Activated CD8-positive, alpha-beta T cell treated with anti-CD3 and anti-CD28 coated beads for 36 hours (primary cell): ENCODE measurements at regions not wholly inside any gene's neighbourhood (a gene's known extent, or its start where the extent isn't known, plus 50 kb on each side); places are given as distances from the start of the nearest gene placed in this dataset.
"Not testable (repeated sequence)": the region's sequence is repeated elsewhere in the genome, so short reads cannot be mapped to it uniquely, and the experiment has no call there.

Source experiments
- ATAC-seq: fragments of 200-7000 bp; cut with Tn5 transposase; one replicate; pipeline ENCODE4 v1.10.0; 2021; ENCODE audit warnings: mild to moderate bottlenecking, moderate library complexity
- CTCF ChIA-PET: fragments of 350-600 bp; sonication (Branson Sonifier 250); formaldehyde crosslinking; loops from one replicate; lab custom pipeline; 2021; ENCODE audit warnings: antibody characterized with exemption; lab: Charles Lee
- POLR2A ChIA-PET: fragments of 350-600 bp; sonication (Branson Sonifier 250); formaldehyde crosslinking; loops from one replicate; lab custom pipeline; 2021; ENCODE audit warnings: antibody characterized with exemption; lab: Charles Lee
- DNase-seq: peaks from one replicate; pipeline ENCODE4 v3.0.0-alpha.2; 2020
- H3K27ac Mint-ChIP-seq: one replicate; pipeline ENCODE4 v1.8.0; 2021; ENCODE audit warnings: mild to moderate bottlenecking, mixed read lengths
- H3K27me3 Mint-ChIP-seq: one replicate; pipeline ENCODE4 v1.8.0; 2021; ENCODE audit warnings: mixed read lengths
- H3K36me3 Mint-ChIP-seq: one replicate; pipeline ENCODE4 v1.8.0; 2021; ENCODE audit warnings: low read depth, mixed read lengths
- H3K4me1 Mint-ChIP-seq: one replicate; pipeline ENCODE4 v1.8.0; 2021; ENCODE audit warnings: low read depth, mixed read lengths
- H3K4me3 Mint-ChIP-seq: one replicate; pipeline ENCODE4 v1.8.0; 2021; ENCODE audit warnings: mild to moderate bottlenecking, moderate library complexity, mixed read lengths
- H3K9me3 Mint-ChIP-seq: one replicate; pipeline ENCODE4 v1.8.0; 2021; ENCODE audit warnings: mixed read lengths
- CTCF ChIP-seq: fragments of 200-600 bp; IDR thresholded peaks from one replicate; pipeline ENCODE4 v1.8.0; 2022; ENCODE audit warnings: antibody characterized with exemption, mild to moderate bottlenecking
- intact Hi-C: fragments of 100-400 bp; cut with micrococcal nuclease; formaldehyde crosslinking; loops from one replicate; pipeline ENCODE4 v1.10.0; 2022

- Mint-ChIP-seq H3K4me3 (no peak overlapping the region), H3K27ac (no peak overlapping the region), H3K9me3 (peaks cover 6% of the 10 kb centered on the region), H3K27me3 (no peaks in the 10 kb centered on the region), H3K4me1 (no peaks in the 10 kb centered on the region), H3K36me3 (no peaks in the 10 kb centered on the region)
- ChIA-PET CTCF (no interaction called here), POLR2A (no interaction called here)
- TF ChIP-seq CTCF, result no peak
- DNase-seq, result no peak
- no peak for ATAC-seq
- intact Hi-C loops, result no loop called here
Measured at GRCh38 chr7:52752891-52753290, 282.5 kb upstream of the POM121L12 start.

GRCh38 chr7:52749880-52750279 lies 285.6 kb upstream of the POM121L12 start:
- no peak for ATAC-seq
- H3K36me3 Mint-ChIP-seq, result no peaks in the 10 kb centered on the region
- CTCF ChIA-PET, result no interaction called here
- POLR2A ChIA-PET, result no interaction called here
- no peak for DNase-seq
- H3K4me1 Mint-ChIP-seq, result no peaks in the 10 kb centered on the region
- TF ChIP-seq CTCF, result no peak
- no peak overlapping the region for H3K4me3 Mint-ChIP-seq
- H3K27ac Mint-ChIP-seq, result no peak overlapping the region
- H3K9me3 Mint-ChIP-seq, result peaks cover 8% of the 10 kb centered on the region
- no peaks in the 10 kb centered on the region for H3K27me3 Mint-ChIP-seq
- intact Hi-C loops, result no loop called here

GRCh38 chr7:52747817-52748216 lies 287.6 kb upstream of the POM121L12 start:
- Mint-ChIP-seq H3K27me3 (no peaks in the 10 kb centered on the region), H3K9me3 (peaks cover 14% of the 10 kb centered on the region), H3K27ac (no peak overlapping the region), H3K4me1 (no peaks in the 10 kb centered on the region), H3K36me3 (no peaks in the 10 kb centered on the region), H3K4me3 (no peak overlapping the region)
- ATAC-seq (no peak), DNase-seq (no peak)
- no peak for TF ChIP-seq CTCF
- intact Hi-C loops, result no loop called here
- ChIA-PET CTCF (no interaction called here), POLR2A (no interaction called here)

- no peak for DNase-seq
- intact Hi-C loops, result no loop called here
- no peaks in the 10 kb centered on the region for H3K36me3 Mint-ChIP-seq
- no peak for ATAC-seq
- no peaks in the 10 kb centered on the region for H3K27me3 Mint-ChIP-seq
- peaks cover 13% of the 10 kb centered on the region for H3K9me3 Mint-ChIP-seq
- H3K27ac Mint-ChIP-seq, result no peak overlapping the region
- CTCF ChIA-PET, result no interaction called here
- H3K4me1 Mint-ChIP-seq, result no peaks in the 10 kb centered on the region
- POLR2A ChIA-PET, result no interaction called here
- TF ChIP-seq CTCF, result no peak
- H3K4me3 Mint-ChIP-seq, result no peak overlapping the region
Measured at GRCh38 chr7:52741670-52742290, 293.7 kb upstream of the POM121L12 start.

GRCh38 chr7:52735656-52736055 lies 299.8 kb upstream of the POM121L12 start:
- intact Hi-C loops, result no loop called here
- no peak for ATAC-seq
- POLR2A ChIA-PET, result no interaction called here

GRCh38 chr7:52728683-52729082 lies 306.8 kb upstream of the POM121L12 start:
- intact Hi-C loops, ATAC-seq, POLR2A ChIA-PET, H3K27ac Mint-ChIP-seq, H3K4me1 Mint-ChIP-seq, H3K4me3 Mint-ChIP-seq, CTCF ChIA-PET, H3K27me3 Mint-ChIP-seq, DNase-seq, H3K36me3 Mint-ChIP-seq: not testable (repeated sequence)
- H3K9me3 Mint-ChIP-seq, result peaks cover 13% of the 10 kb centered on the region

More at GRCh38 chr7:52735656-52736055, 299.8 kb upstream of the POM121L12 start:
- no peaks in the 10 kb centered on the region for H3K36me3 Mint-ChIP-seq
- no peak overlapping the region for H3K27ac Mint-ChIP-seq
- H3K4me1 Mint-ChIP-seq, result no peaks in the 10 kb centered on the region
- H3K27me3 Mint-ChIP-seq, result no peaks in the 10 kb centered on the region
- no peak for TF ChIP-seq CTCF
- no peak overlapping the region for H3K4me3 Mint-ChIP-seq
- CTCF ChIA-PET, result no interaction called here
- peaks cover 14% of the 10 kb centered on the region for H3K9me3 Mint-ChIP-seq
- no peak for DNase-seq
